ENCODE measurements at regions not wholly inside any gene's neighbourhood (a gene's known extent, or its start where the extent isn't known, plus 50 kb on each side); places are given as distances from the start of the nearest gene placed in this dataset.

- H3K36me3 ChIP-seq (ENCODE audit: insufficient read depth in 1 of 2, low read depth in 1 of 2): no peaks in the 10 kb centered on the region
- WGBS, 3 donors: 83 to 92% (median 85%) methylated on average over 2 of the region's 2 CpGs
- H3K4me1 ChIP-seq: no peaks in the 10 kb centered on the region
- H3K4me3 ChIP-seq: no peak overlapping the region
- H3K27me3 ChIP-seq (ENCODE audit: insufficient read depth in 3 of 3, low read length in 2 of 3): no peaks in the 10 kb centered on the region
- intact Hi-C loops (cut with DNase I): no loop called here
- peaks cover 8% of the 10 kb centered on the region for H3K9me3 ChIP-seq
- TF ChIP-seq, protein P1, sequence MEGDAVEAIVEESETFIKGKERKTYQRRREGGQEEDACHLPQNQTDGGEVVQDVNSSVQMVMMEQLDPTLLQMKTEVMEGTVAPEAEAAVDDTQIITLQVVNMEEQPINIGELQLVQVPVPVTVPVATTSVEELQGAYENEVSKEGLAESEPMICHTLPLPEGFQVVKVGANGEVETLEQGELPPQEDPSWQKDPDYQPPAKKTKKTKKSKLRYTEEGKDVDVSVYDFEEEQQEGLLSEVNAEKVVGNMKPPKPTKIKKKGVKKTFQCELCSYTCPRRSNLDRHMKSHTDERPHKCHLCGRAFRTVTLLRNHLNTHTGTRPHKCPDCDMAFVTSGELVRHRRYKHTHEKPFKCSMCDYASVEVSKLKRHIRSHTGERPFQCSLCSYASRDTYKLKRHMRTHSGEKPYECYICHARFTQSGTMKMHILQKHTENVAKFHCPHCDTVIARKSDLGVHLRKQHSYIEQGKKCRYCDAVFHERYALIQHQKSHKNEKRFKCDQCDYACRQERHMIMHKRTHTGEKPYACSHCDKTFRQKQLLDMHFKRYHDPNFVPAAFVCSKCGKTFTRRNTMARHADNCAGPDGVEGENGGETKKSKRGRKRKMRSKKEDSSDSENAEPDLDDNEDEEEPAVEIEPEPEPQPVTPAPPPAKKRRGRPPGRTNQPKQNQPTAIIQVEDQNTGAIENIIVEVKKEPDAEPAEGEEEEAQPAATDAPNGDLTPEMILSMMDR (IDR thresholded peaks at IDR 0.05): no peak
- H3K27ac ChIP-seq: no peak overlapping the region
- DNase-seq: peak in 1 of 2 donors; percentile 35
- peak in 3 of 4 donors; percentile 32 to 54 (median 48) for ATAC-seq
Measured at GRCh38 chr2:128727914-128728313, 409.2 kb upstream of the HS6ST1 start.

DNA sequence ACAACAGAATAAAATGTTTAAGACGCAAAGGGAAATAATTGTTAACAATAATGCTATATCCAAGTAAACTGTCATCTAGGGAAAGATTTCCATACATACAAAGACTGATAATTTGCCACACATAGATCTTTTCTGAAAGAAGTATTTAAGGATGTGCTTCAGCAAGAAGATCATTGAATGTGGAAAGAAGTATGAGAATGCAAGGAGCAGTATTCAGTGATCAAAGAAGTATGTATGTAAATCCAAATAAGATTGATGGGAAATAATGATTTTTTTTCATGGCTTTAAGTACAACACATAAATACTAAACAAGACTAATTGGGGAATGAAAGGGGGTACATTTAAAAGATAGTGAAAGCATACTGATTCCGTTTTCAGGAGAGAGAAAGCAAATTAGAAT is 410.4 kb upstream of the HS6ST1 start:
- no peak for DNase-seq
- no peaks in the 10 kb centered on the region for H3K4me1 ChIP-seq

GRCh38 chr2:128731994-128732650 is 413.5 kb upstream of the HS6ST1 start:
- DNase-seq (no peak), ATAC-seq (no peak)
- H3K36me3 ChIP-seq (ENCODE audit: insufficient read depth in 1 of 2, low read depth in 1 of 2): no peaks in the 10 kb centered on the region
- TF ChIP-seq, protein P1 (IDR thresholded peaks at IDR 0.05): no peak
- peaks cover 8% of the 10 kb centered on the region for H3K9me3 ChIP-seq
- H3K27ac ChIP-seq: no peak overlapping the region
- intact Hi-C loops (cut with DNase I): loop anchor here in 1 of 2 donors (10.0 kb wide), 1 partner anchor 1123 kb away; no protein-coding TSS in a partner anchor
- no peak overlapping the region for H3K4me3 ChIP-seq
- no peaks in the 10 kb centered on the region for H3K27me3 ChIP-seq (ENCODE audit: insufficient read depth in 3 of 3, low read length in 2 of 3)
- H3K4me1 ChIP-seq: peaks cover 7% of the 10 kb centered on the region
- WGBS, 3 donors: 96 to 97% (median 97%) methylated on average over 11 of the region's 11 CpGs

More for the DNA sequence above, 410.4 kb upstream of the HS6ST1 start:
- Histone ChIP-seq H3K4me3 (no peak overlapping the region), H3K9me3 (peaks cover 8% of the 10 kb centered on the region), H3K27ac (no peak overlapping the region), H3K36me3 (ENCODE audit: insufficient read depth in 1 of 2, low read depth in 1 of 2) (no peaks in the 10 kb centered on the region), H3K27me3 (ENCODE audit: insufficient read depth in 3 of 3, low read length in 2 of 3) (no peaks in the 10 kb centered on the region)
- TF ChIP-seq, protein P1 (IDR thresholded peaks at IDR 0.05): no peak
- 94 to 99% (median 97%) methylated on average over 2 of the region's 2 CpGs for WGBS, 3 donors
- no peak for ATAC-seq
- intact Hi-C loops (cut with DNase I): no loop called here

DNA sequence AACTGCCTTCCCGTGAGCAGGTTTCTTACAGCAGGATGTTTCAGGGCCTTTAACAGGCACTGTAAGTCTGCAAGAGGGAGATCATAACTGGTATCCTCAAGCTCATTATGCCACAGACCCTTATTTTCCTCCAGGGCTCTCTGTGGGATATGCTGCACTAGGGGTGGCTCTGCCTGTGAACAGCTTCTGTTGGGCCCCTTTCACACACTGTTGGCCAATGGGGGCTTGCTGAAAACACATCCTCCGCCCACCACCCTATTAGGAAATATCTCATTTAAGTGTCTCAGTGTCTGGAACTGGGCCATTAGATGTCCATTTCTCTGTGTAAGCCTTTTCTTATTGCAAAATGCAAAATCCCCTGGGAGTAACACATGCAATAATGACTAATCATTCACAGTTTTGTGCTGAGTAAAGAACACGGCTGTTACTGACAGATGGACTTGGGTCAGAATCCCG is 414.3 kb upstream of the HS6ST1 start:
- 41 to 53% (median 49%) methylated on average over 4 of the region's 4 CpGs for WGBS, 3 donors

More for the DNA sequence above, 414.3 kb upstream of the HS6ST1 start:
- Histone ChIP-seq H3K4me3 (no peak overlapping the region), H3K27ac (no peak overlapping the region), H3K4me1 (peaks cover 7% of the 10 kb centered on the region), H3K27me3 (ENCODE audit: insufficient read depth in 3 of 3, low read length in 2 of 3) (no peaks in the 10 kb centered on the region), H3K36me3 (ENCODE audit: insufficient read depth in 1 of 2, low read depth in 1 of 2) (no peaks in the 10 kb centered on the region), H3K9me3 (peaks cover 8% of the 10 kb centered on the region)
- intact Hi-C loops (cut with DNase I): loop anchor here in 1 of 2 donors (10.0 kb wide), 1 partner anchor 1122 kb away; no protein-coding TSS in a partner anchor
- ATAC-seq: peak in 3 of 4 donors; percentile 52 to 56 (median 53)
- TF ChIP-seq, protein P1 (IDR thresholded peaks at IDR 0.05): no peak
- DNase-seq: peak in 1 of 2 donors; percentile 50

All from psoas muscle (tissue), 7 donors.